Stimulated activated CD4-positive, alpha-beta T cell treated with anti-CD3 and anti-CD28 coated beads, Interleukin-1b, Interleukin-23, amount 100 ng/mL, for 24 hours (primary cell): ENCODE measurements at regions not wholly inside any gene's neighbourhood (a gene's known extent, or its start where the extent isn't known, plus 50 kb on each side); places are given as distances from the start of the nearest gene placed in this dataset.
"Not testable (repeated sequence)": the region's sequence is repeated elsewhere in the genome, so short reads cannot be mapped to it uniquely, and the experiment has no call there.

Source experiments
- DNase-seq, 4 experiments: peaks; one replicate each; pipeline ENCODE4 v3.0.0-alpha.2; 2020; ENCODE audit warnings: low read depth in 4 of 4, low spot score in 1 of 4

- DNase-seq = no peak
Observed at GRCh38 chr3:43838009-43838758, 147.4 kb downstream of the ABHD5 start.

- DNase-seq = no peak
Observed at GRCh38 chr3:43838877-43839276, 148.1 kb downstream of the ABHD5 start.

GRCh38 chr3:43843386-43843785 lies 152.6 kb downstream of the ABHD5 start:
- no peak for DNase-seq

- DNase-seq = no peak
Observed at GRCh38 chr3:43844757-43845156, 154.0 kb downstream of the ABHD5 start.

- DNase-seq = not testable (repeated sequence)
Observed at GRCh38 chr3:43845553-43845952, 154.8 kb downstream of the ABHD5 start.

GRCh38 chr3:43852066-43852465 lies 161.3 kb downstream of the ABHD5 start:
- no peak for DNase-seq

- DNase-seq = no peak
Observed at GRCh38 chr3:43854283-43854682, 163.5 kb downstream of the ABHD5 start.

- no peak for DNase-seq
Observed at GRCh38 chr3:43854916-43855315, 164.2 kb downstream of the ABHD5 start.

GRCh38 chr3:43855674-43856299 lies 165.0 kb downstream of the ABHD5 start:
- DNase-seq = peak in 2 of 4 experiments; percentile 7 to 29

- DNase-seq = no peak
Observed at GRCh38 chr3:43856351-43856750, 165.6 kb downstream of the ABHD5 start.

GRCh38 chr3:43856761-43857160 lies 166.0 kb downstream of the ABHD5 start:
- no peak for DNase-seq

- DNase-seq = no peak
Observed at GRCh38 chr3:43857361-43858293, 166.9 kb downstream of the ABHD5 start.

GRCh38 chr3:43858294-43858701 lies 167.6 kb downstream of the ABHD5 start:
- no peak for DNase-seq

GRCh38 chr3:43859766-43860165 lies 169.0 kb downstream of the ABHD5 start:
- DNase-seq = no peak

GRCh38 chr3:43861635-43862034 lies 170.9 kb downstream of the ABHD5 start:
- DNase-seq = no peak

- DNase-seq = no peak
Observed at GRCh38 chr3:43862470-43862869, 171.7 kb downstream of the ABHD5 start.

- no peak for DNase-seq
Observed at GRCh38 chr3:43862992-43863805, 172.5 kb downstream of the ABHD5 start.

GRCh38 chr3:43863966-43864933 lies 173.5 kb downstream of the ABHD5 start:
- no peak for DNase-seq

- DNase-seq = no peak
Observed at GRCh38 chr3:43865351-43865750, 174.6 kb downstream of the ABHD5 start.
